ENCODE measurements at regions not wholly inside any gene's neighbourhood (a gene's known extent, or its start where the extent isn't known, plus 50 kb on each side); places are given as distances from the start of the nearest gene placed in this dataset.

DNA sequence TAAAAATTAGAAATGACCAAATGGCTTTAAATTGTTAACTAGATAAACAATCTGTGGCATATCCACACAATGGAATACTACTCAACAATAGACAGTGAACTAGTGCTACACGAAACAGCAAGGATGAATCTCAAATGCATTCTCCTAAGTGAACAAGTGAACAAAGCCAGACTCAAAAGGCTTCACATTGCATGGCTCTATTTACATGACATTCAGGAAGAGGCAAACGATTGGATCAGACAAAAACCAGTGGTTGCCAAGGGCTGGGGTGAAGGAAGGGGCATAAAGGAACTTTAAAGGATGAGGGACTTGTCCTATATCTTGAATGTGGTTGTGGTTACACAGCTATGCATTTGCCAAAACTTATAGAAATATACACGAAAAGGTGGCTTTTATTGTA, 184.3 kb downstream of the RPIA start:
- TF ChIP-seq, protein P1, sequence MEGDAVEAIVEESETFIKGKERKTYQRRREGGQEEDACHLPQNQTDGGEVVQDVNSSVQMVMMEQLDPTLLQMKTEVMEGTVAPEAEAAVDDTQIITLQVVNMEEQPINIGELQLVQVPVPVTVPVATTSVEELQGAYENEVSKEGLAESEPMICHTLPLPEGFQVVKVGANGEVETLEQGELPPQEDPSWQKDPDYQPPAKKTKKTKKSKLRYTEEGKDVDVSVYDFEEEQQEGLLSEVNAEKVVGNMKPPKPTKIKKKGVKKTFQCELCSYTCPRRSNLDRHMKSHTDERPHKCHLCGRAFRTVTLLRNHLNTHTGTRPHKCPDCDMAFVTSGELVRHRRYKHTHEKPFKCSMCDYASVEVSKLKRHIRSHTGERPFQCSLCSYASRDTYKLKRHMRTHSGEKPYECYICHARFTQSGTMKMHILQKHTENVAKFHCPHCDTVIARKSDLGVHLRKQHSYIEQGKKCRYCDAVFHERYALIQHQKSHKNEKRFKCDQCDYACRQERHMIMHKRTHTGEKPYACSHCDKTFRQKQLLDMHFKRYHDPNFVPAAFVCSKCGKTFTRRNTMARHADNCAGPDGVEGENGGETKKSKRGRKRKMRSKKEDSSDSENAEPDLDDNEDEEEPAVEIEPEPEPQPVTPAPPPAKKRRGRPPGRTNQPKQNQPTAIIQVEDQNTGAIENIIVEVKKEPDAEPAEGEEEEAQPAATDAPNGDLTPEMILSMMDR (IDR thresholded peaks at IDR 0.05 in 2 of 3, conservative IDR thresholded peaks at IDR 0.05 in 1 of 3; ENCODE audit: borderline replicate concordance in 1 of 3, insufficient read depth in 1 of 3, low read depth in 2 of 3, low read length in 2 of 3): no peak
- TF ChIP-seq POLR2A (IDR thresholded peaks at IDR 0.05; ENCODE audit: borderline replicate concordance, extremely low read depth, insufficient read depth, insufficient read length) (no peak), EZH2 (IDR thresholded peaks at IDR 0.05) (no peak), TCF7L2 (IDR thresholded peaks at IDR 0.05; ENCODE audit: borderline replicate concordance, extremely low read depth, insufficient read depth, insufficient read length) (no peak), ZNF274 (IDR thresholded peaks at IDR 0.05; ENCODE audit: low read depth, low read length) (no peak), POLR2AphosphoS5 (IDR thresholded peaks at IDR 0.05; ENCODE audit: low read depth, low read length) (no peak), SP1 (IDR thresholded peaks at IDR 0.05; ENCODE audit: low read depth) (no peak), CEBPB (IDR thresholded peaks at IDR 0.05; ENCODE audit: low read depth) (no peak), YY1 (IDR thresholded peaks at IDR 0.05; ENCODE audit: extremely low read depth, insufficient replicate concordance, low read depth, low read length) (no peak), SIN3A (IDR thresholded peaks at IDR 0.05; ENCODE audit: low read depth) (no peak)
- TF ChIP-seq, protein P2, sequence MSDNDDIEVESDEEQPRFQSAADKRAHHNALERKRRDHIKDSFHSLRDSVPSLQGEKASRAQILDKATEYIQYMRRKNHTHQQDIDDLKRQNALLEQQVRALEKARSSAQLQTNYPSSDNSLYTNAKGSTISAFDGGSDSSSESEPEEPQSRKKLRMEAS (IDR thresholded peaks at IDR 0.05): no peak

All from HCT116 (cell line).